Suppressor macrophage treated with lipopolysaccharide for 1 hour (primary cell): ENCODE measurements at regions not wholly inside any gene's neighbourhood (a gene's known extent, or its start where the extent isn't known, plus 50 kb on each side); places are given as distances from the start of the nearest gene placed in this dataset.

Experiments used
- DNase-seq, 3 donors: peaks; one replicate each; pipeline ENCODE4 v3.0.0-alpha.2; 2020 to 2022

- no peak for DNase-seq
These were observed 672.1 kb upstream of the RIOK2 start for GRCh38 chr5:97854871-97855762.

- DNase-seq, result no peak
These were observed 691.4 kb upstream of the RIOK2 start for GRCh38 chr5:97874491-97874890.

- DNase-seq, result no peak
These were observed 693.2 kb upstream of the RIOK2 start for GRCh38 chr5:97876272-97876671.

GRCh38 chr5:97877588-97877987 is 694.5 kb upstream of the RIOK2 start:
- no peak for DNase-seq

- DNase-seq, result no peak
These were observed 705.4 kb upstream of the RIOK2 start for GRCh38 chr5:97888439-97888838.

GRCh38 chr5:97891971-97892370 is 708.9 kb upstream of the RIOK2 start:
- no peak for DNase-seq

- no peak for DNase-seq
These were observed 720.7 kb upstream of the RIOK2 start for GRCh38 chr5:97903742-97904141.

GRCh38 chr5:97906135-97906534 is 723.1 kb upstream of the RIOK2 start:
- no peak for DNase-seq

GRCh38 chr5:97907646-97908400 is 724.8 kb upstream of the RIOK2 start:
- DNase-seq, result no peak

GRCh38 chr5:97909541-97909940 is 726.5 kb upstream of the RIOK2 start:
- no peak for DNase-seq

GRCh38 chr5:97914483-97914882 is 731.4 kb upstream of the RIOK2 start:
- DNase-seq, result no peak

- DNase-seq, result no peak
These were observed 732.1 kb upstream of the RIOK2 start for GRCh38 chr5:97915106-97915505.

GRCh38 chr5:97918057-97918456 is 735.0 kb upstream of the RIOK2 start:
- DNase-seq, result no peak

- DNase-seq, result no peak
These were observed 735.6 kb upstream of the RIOK2 start for GRCh38 chr5:97918620-97919019.

GRCh38 chr5:97919719-97920118 is 736.7 kb upstream of the RIOK2 start:
- no peak for DNase-seq

- no peak for DNase-seq
These were observed 739.7 kb upstream of the RIOK2 start for GRCh38 chr5:97922776-97923175.

GRCh38 chr5:97923496-97923895 is 740.4 kb upstream of the RIOK2 start:
- DNase-seq, result no peak

- no peak for DNase-seq
These were observed 741.0 kb upstream of the RIOK2 start for GRCh38 chr5:97923997-97924396.

- DNase-seq, result no peak
These were observed 746.3 kb upstream of the RIOK2 start for GRCh38 chr5:97929383-97929782.

GRCh38 chr5:97931829-97932228 is 748.8 kb upstream of the RIOK2 start:
- no peak for DNase-seq

- no peak for DNase-seq
These were observed 753.2 kb upstream of the RIOK2 start for GRCh38 chr5:97936231-97936630.

GRCh38 chr5:97937846-97938245 is 754.8 kb upstream of the RIOK2 start:
- DNase-seq, result no peak

- no peak for DNase-seq
These were observed 760.0 kb upstream of the RIOK2 start for GRCh38 chr5:97943036-97943435.

GRCh38 chr5:97951139-97951538 is 768.1 kb upstream of the RIOK2 start:
- no peak for DNase-seq
